SK-N-SH (cell line): ENCODE measurements at regions not wholly inside any gene's neighbourhood (a gene's known extent, or its start where the extent isn't known, plus 50 kb on each side); places are given as distances from the start of the nearest gene placed in this dataset.

Source experiments
- CTCF ChIA-PET: fragments of 300-600, 350-600 bp; formaldehyde crosslinking; extraction: SDS; loops from one replicate; lab custom pipeline; 2021; lab: Yijun Ruan, JAX
- POLR2A ChIA-PET: fragments of 350-600 bp; sonication (Branson Sonifier 250); formaldehyde crosslinking; extraction: SDS; loops from one replicate; lab custom pipeline; 2020; ENCODE audit warnings: antibody characterized with exemption, inconsistent platforms; lab: Yijun Ruan, JAX
- DNase-seq: peaks from one replicate; pipeline ENCODE4 v3.0.0; 2012
- H2AFZ ChIP-seq: fragments of 200-600 bp; sonication (generic); 2 replicates; pipeline ENCODE4 v1.8.1; 2016; ENCODE audit warnings: antibody characterized with exemption, mild to moderate bottlenecking, low read depth
- H3F3A ChIP-seq: fragments of 200-600 bp; sonication (generic); replicated peaks from 2 replicates; pipeline ENCODE3; 2016; ENCODE audit warnings: antibody characterized with exemption, mild to moderate bottlenecking; ENCODE audit not compliant: insufficient read depth
- H3K27ac ChIP-seq, 2 experiments: fragments of 200-500 bp in 1 of 2; fragments of 200-600 bp in 1 of 2; sonication (Bioruptor generic) in 1 of 2; sonication (generic), shearing (Covaris generic) in 1 of 2; 2 replicates each; pipeline versions ENCODE4 v1.5.1 to v1.6.1; 2014 to 2016; ENCODE audit warnings: low read depth in 2 of 2, inconsistent platforms in 1 of 2, low read length in 1 of 2, mild to moderate bottlenecking in 1 of 2, mixed read lengths in 1 of 2
- H3K27me3 ChIP-seq: fragments of 200-600 bp; sonication (generic), shearing (Covaris generic); 2 replicates; pipeline ENCODE4 v1.6.1; 2016; ENCODE audit warnings: mixed run types; ENCODE audit not compliant: insufficient read depth
- H3K36me3 ChIP-seq, 2 experiments: fragments of 200-500 bp in 1 of 2; fragments of 200-600 bp in 1 of 2; sonication (Bioruptor generic) in 1 of 2; sonication (generic) in 1 of 2; replicated peaks in 1 of 2; 2 replicates each; pipeline versions ENCODE3 to v1.5.1; 2014 to 2016; ENCODE audit warnings: low read length in 1 of 2, mild to moderate bottlenecking in 1 of 2; ENCODE audit not compliant: insufficient read depth in 2 of 2, control insufficient read depth in 1 of 2
- H3K4me1 ChIP-seq, 2 experiments: fragments of 200-500 bp in 1 of 2; fragments of 200-600 bp in 1 of 2; sonication (Bioruptor generic) in 1 of 2; sonication (generic), shearing (Covaris generic) in 1 of 2; 2 replicates each; pipeline versions ENCODE4 v1.5.1 to v1.6.1; 2014 to 2016; ENCODE audit warnings: low read depth in 1 of 2, low read length in 1 of 2, mixed run types in 1 of 2; ENCODE audit not compliant: insufficient read depth in 2 of 2, control insufficient read depth in 1 of 2
- H3K4me2 ChIP-seq: fragments of 200-600 bp; sonication (generic), shearing (Covaris generic); 2 replicates; pipeline ENCODE4 v1.6.1; 2017; ENCODE audit warnings: mixed run types
- H3K4me3 ChIP-seq, 2 experiments: fragments of 200-500 bp in 1 of 2; fragments of 200-600 bp in 1 of 2; sonication (Bioruptor generic) in 1 of 2; sonication (generic), shearing (Covaris generic) in 1 of 2; 2 replicates each; pipeline versions ENCODE4 v1.5.1 to v1.8.1; 2014 to 2016; ENCODE audit warnings: low read depth in 2 of 2, inconsistent platforms in 1 of 2, low read length in 1 of 2, mild to moderate bottlenecking in 1 of 2, mixed read lengths in 1 of 2, moderate library complexity in 1 of 2
- H3K79me2 ChIP-seq: fragments of 200-600 bp; sonication (generic); 2 replicates; pipeline ENCODE4 v1.8.1; 2017; ENCODE audit warnings: mild to moderate bottlenecking; ENCODE audit not compliant: insufficient read depth
- H3K9ac ChIP-seq: fragments of 200-600 bp; sonication (generic); 2 replicates; pipeline ENCODE4 v1.6.1; 2017; ENCODE audit warnings: mixed run types
- H3K9me2 ChIP-seq: fragments of 200-600 bp; sonication (generic); 2 replicates; pipeline ENCODE4 v1.6.1; 2017; ENCODE audit warnings: mixed run types
- H3K9me3 ChIP-seq: fragments of 200-600 bp; sonication (generic); 2 replicates; pipeline ENCODE4 v1.6.1; 2017; ENCODE audit warnings: mixed run types, mild to moderate bottlenecking, moderate library complexity
- H4K20me1 ChIP-seq: fragments of 200-600 bp; sonication (generic); 2 replicates; pipeline ENCODE4 v1.6.1; 2017; ENCODE audit warnings: mild to moderate bottlenecking, mixed run types; ENCODE audit not compliant: insufficient read depth
- CHD2 ChIP-seq: fragments of 150-350 bp; IDR thresholded peaks from 2 replicates; pipeline ENCODE4 v1.6.1; 2018; ENCODE audit warnings: low read length; ENCODE audit not compliant: partially characterized antibody
- ELF1 ChIP-seq: IDR thresholded peaks from 2 replicates; pipeline ENCODE4 v1.4.0; 2012
- EP300 ChIP-seq, 2 experiments: IDR thresholded peaks; 2 replicates each; pipeline versions ENCODE4 v1.4.0 to v1.6.1; 2012; ENCODE audit warnings: borderline replicate concordance in 1 of 2, low read depth in 1 of 2, low read length in 1 of 2
- EZH2phosphoT487 ChIP-seq: fragments of 200-600 bp; sonication (generic); IDR thresholded peaks from 2 replicates; pipeline ENCODE4 v1.6.1; 2017; ENCODE audit warnings: low read depth, mixed run types, mild to moderate bottlenecking, antibody characterized with exemption, moderate library complexity, borderline replicate concordance
- FOXJ3 ChIP-seq: sonication (generic); formaldehyde crosslinking; IDR thresholded peaks from 2 replicates; pipeline ENCODE4 v1.5.1; 2020; ENCODE audit warnings: mild to moderate bottlenecking, missing genetic modification reagents
- GABPA ChIP-seq: IDR thresholded peaks from 2 replicates; pipeline ENCODE4 v1.4.0; 2012; ENCODE audit warnings: low read depth, mild to moderate bottlenecking
- GATA2 ChIP-seq: sonication (generic); formaldehyde crosslinking; IDR thresholded peaks from 2 replicates; pipeline ENCODE4 v1.5.0; 2020; ENCODE audit warnings: mild to moderate bottlenecking, missing genetic modification reagents
- IRF3 ChIP-seq: fragments of 150-350 bp; IDR thresholded peaks from 2 replicates; pipeline ENCODE4 v1.6.1; 2016; ENCODE audit warnings: mild to moderate bottlenecking, low read depth, low read length
- JUND ChIP-seq: IDR thresholded peaks from 2 replicates; pipeline ENCODE4 v1.4.0; 2012
- MXI1 ChIP-seq: IDR thresholded peaks from 2 replicates; pipeline ENCODE4 v1.6.1; 2012; ENCODE audit warnings: mild to moderate bottlenecking, low read depth, low read length, improper control_type of control experiment
- RAD21 ChIP-seq: IDR thresholded peaks from 2 replicates; pipeline ENCODE4 v1.6.1; 2012; ENCODE audit warnings: mild to moderate bottlenecking, low read length
- RCOR1 ChIP-seq: fragments of 150-350 bp; IDR thresholded peaks from 2 replicates; pipeline ENCODE4 v1.6.1; 2017; ENCODE audit warnings: antibody characterized with exemption, low read length
- REST ChIP-seq: IDR thresholded peaks from 2 replicates; pipeline ENCODE4 v1.6.1; 2012; ENCODE audit warnings: mild to moderate bottlenecking, low read depth, low read length, moderate library complexity
- RXRA ChIP-seq: IDR thresholded peaks from 2 replicates; pipeline ENCODE4 v1.4.0; 2012; ENCODE audit warnings: low read depth, mild to moderate bottlenecking, borderline replicate concordance
- SIN3A ChIP-seq: IDR thresholded peaks from 2 replicates; pipeline ENCODE4 v1.6.1; 2012; ENCODE audit warnings: low read depth, mild to moderate bottlenecking, low read length, moderate library complexity, borderline replicate concordance
- USF2 ChIP-seq: fragments of 150-350 bp; IDR thresholded peaks from 2 replicates; pipeline ENCODE4 v1.6.1; 2017; ENCODE audit warnings: antibody characterized with exemption, low read length, low read depth, borderline replicate concordance
- ZBTB33 ChIP-seq: IDR thresholded peaks from 2 replicates; pipeline ENCODE4 v1.4.0; 2012; ENCODE audit warnings: low read depth, borderline replicate concordance
- WGBS: methylation state at CpG from one replicate; pipeline ENCODE4 v1.1.6; 2017; ENCODE audit warnings: low lambda C conversion rate; 5-methylcytosine and 5-hydroxymethylcytosine counted together

GRCh38 chr20:39939241-39939865 lies 749.7 kb downstream of the MAFB start:
- Histone ChIP-seq H3F3A (no peaks in the 10 kb centered on the region), H3K4me2 (no peak overlapping the region), H3K4me3 (no peak overlapping the region), H3K4me1 (no peaks in the 10 kb centered on the region), H3K27me3 (no peaks in the 10 kb centered on the region), H4K20me1 (no peaks in the 10 kb centered on the region), H3K9me2 (no peaks in the 10 kb centered on the region), H3K9me3 (no peaks in the 10 kb centered on the region), H3K9ac (no peak overlapping the region), H2AFZ (no peak overlapping the region), H3K36me3 (no peaks in the 10 kb centered on the region), H3K79me2 (no peaks in the 10 kb centered on the region), H3K27ac (no peak overlapping the region)
- CTCF ChIA-PET = no interaction called here
- 9% methylated on average over 2 of the region's 2 CpGs for WGBS
- TF ChIP-seq RXRA = no peak
- no peak for TF ChIP-seq MXI1
- no peak for TF ChIP-seq RAD21
- no peak for TF ChIP-seq EP300 (IDR thresholded peaks at IDR 0.05; ENCODE audit: borderline replicate concordance in 1 of 2, low read depth in 1 of 2, low read length in 1 of 2)
- TF ChIP-seq GABPA = no peak
- no peak for TF ChIP-seq IRF3
- no peak for TF ChIP-seq USF2
- no peak for TF ChIP-seq FOXJ3 (CRISPR knock-in tag)
- POLR2A ChIA-PET = no interaction called here
- no peak for DNase-seq

GRCh38 chr20:39936401-39936800 lies 752.6 kb downstream of the MAFB start:
- H4K20me1 ChIP-seq = no peaks in the 10 kb centered on the region
- 40% methylated on average over 5 of the region's 5 CpGs for WGBS
- TF ChIP-seq CHD2 (no peak), GABPA (no peak), EZH2phosphoT487 (no peak), GATA2 (CRISPR knock-in tag) (no peak), REST (no peak), RCOR1 (no peak), ELF1 (no peak), IRF3 (no peak), SIN3A (no peak), JUND (no peak), ZBTB33 (no peak)
- no peak for DNase-seq
- no peaks in the 10 kb centered on the region for H3K27me3 ChIP-seq
- ChIA-PET CTCF (interaction anchor here (1.0 kb wide), 1 partner anchor 11 kb away, joined by 3 read pairs; no protein-coding TSS in a partner anchor), POLR2A (no interaction called here)
- no peak overlapping the region for H3K4me3 ChIP-seq
- H3K4me1 ChIP-seq = no peaks in the 10 kb centered on the region
- no peak overlapping the region for H3K4me2 ChIP-seq
- no peaks in the 10 kb centered on the region for H3K9me2 ChIP-seq
- no peak overlapping the region for H2AFZ ChIP-seq
- H3K9me3 ChIP-seq = no peaks in the 10 kb centered on the region
- no peaks in the 10 kb centered on the region for H3K79me2 ChIP-seq
- no peak overlapping the region for H3K27ac ChIP-seq
- H3K9ac ChIP-seq = no peak overlapping the region
- no peaks in the 10 kb centered on the region for H3K36me3 ChIP-seq
- no peaks in the 10 kb centered on the region for H3F3A ChIP-seq
